Dedifferentiated amniotic fluid mesenchymal stem cell (primary cell): ENCODE measurements at regions not wholly inside any gene's neighbourhood (a gene's known extent, or its start where the extent isn't known, plus 50 kb on each side); places are given as distances from the start of the nearest gene placed in this dataset.
"Not testable (repeated sequence)": the region's sequence is repeated elsewhere in the genome, so short reads cannot be mapped to it uniquely, and the experiment has no call there.

Experiments used
- DNase-seq: peaks from one replicate; pipeline ENCODE4 v3.0.0-alpha.2; 2016; ENCODE audit errors: extremely low spot score

DNA sequence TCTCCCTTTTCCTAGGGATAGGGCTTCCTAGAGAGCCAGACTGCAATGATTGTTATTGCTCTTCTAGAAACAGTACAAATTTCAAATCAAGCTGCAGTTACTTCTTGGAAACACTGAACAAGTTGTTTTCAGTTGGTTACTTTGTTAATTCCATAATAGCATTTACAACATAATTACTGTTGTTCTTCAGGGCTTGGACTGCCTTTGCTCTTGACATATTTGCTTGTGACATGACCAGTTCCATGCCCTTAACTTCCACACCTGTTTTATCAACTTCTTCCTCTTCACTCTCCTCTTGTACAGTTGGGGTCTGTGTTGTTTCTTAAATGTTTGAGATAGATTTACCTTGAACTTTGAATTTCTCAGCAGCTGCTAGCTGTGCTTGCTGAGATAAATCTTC, 104.4 kb downstream of the SEC23IP start:
- DNase-seq, result no peak

DNA sequence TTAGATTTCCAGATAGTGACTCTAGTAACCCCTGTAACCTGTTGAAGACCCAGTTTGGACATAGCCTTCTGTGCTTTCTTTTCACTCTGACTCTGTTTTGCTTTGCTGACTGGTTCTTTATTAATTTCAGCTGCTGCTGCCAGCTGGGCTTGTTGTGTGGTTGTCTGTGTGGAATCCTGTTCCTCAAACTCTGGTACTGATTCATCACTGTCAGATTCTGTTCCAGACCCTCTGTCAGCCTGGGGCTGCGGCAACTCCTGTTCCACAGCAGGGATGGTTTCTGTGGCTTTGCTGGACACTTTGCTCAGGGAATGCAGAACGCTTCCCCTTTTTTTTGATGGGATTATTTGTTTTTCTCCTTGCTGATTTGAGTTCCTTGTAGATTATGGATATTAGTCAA, 104.9 kb downstream of the SEC23IP start:
- DNase-seq, result no peak

DNA sequence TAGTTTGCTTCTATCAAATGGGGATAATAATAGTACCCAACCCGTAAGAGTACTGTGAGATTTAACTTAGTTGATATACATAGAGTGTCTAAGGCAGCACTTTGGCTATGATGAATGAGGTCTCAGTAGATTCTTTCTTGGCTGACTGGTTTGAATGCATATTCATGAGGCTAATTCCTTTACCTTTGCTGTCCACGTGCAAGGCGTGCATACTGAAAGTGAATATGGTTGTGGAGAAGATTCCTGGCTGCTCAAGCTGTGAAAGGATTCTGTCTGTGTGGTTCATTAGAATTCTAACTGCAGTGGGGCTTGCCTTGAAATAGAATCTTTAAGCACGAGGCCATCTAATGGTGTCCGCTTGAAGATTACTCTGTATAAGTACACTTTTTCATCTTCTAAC, 110.3 kb downstream of the SEC23IP start:
- no peak for DNase-seq

DNA sequence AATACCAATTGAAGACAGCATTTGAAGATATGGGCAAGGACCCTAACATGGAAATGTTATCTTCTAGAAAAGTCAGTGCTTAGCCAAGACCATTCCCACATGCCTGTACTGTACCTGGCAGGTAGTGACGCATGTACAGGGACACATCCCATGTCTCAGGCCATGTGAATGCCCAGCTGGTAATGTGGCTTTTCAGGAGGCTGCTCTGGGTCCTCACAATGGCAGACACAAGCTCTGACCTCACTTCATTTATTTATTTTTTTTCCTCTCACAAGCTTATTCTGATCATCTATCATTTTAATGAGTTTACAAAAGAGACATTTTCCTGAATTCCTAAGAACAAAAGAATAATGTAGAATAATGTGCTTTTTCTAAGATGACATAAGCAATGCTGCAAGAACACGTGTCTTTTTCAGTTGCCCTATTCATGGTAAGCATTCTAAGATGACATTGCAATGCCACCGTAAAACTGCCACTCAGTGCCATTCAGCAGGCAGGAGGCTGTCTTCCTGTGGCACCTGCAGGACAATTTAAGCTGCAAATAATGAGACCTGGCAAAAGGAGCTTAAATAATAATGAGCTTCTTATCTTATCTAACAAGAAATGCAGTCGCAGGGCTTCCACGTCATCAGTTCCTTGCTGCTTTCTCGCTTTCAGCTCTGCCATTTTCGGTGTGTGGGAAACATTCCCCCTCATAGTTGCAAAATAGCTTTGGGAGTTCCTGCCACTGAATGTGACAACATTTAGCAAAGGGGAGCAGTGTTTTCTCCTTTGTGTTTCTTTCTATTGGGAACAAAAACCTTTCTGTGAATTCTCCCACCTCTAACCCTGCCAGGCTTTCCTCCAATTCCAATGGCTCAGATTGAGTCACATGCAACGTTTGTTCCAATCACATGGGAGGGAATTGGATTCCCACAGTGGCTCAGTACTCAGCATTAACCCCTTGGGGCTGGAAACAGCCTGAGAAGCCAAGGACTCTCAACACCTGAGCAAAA, 113.0 kb downstream of the SEC23IP start:
- no peak for DNase-seq

DNA sequence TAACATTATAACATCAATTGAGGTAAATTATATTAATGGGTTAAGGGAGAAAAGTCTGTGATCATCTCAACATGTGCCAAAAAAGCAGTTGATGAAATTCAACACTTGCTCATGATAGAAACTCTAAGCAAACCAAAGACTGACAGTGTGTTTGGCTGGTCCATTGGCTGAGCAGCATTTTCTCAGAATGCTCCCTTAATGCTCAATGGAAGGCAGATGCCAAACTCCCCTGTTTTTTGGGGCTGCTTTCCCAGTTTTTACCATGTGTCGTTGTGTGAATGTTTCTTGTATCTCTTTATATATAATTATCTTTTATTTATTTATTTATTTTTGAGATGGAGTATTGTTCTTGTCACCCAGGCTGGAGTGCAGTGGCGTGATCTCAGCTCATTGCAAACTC, 114.7 kb downstream of the SEC23IP start:
- no peak for DNase-seq

DNA sequence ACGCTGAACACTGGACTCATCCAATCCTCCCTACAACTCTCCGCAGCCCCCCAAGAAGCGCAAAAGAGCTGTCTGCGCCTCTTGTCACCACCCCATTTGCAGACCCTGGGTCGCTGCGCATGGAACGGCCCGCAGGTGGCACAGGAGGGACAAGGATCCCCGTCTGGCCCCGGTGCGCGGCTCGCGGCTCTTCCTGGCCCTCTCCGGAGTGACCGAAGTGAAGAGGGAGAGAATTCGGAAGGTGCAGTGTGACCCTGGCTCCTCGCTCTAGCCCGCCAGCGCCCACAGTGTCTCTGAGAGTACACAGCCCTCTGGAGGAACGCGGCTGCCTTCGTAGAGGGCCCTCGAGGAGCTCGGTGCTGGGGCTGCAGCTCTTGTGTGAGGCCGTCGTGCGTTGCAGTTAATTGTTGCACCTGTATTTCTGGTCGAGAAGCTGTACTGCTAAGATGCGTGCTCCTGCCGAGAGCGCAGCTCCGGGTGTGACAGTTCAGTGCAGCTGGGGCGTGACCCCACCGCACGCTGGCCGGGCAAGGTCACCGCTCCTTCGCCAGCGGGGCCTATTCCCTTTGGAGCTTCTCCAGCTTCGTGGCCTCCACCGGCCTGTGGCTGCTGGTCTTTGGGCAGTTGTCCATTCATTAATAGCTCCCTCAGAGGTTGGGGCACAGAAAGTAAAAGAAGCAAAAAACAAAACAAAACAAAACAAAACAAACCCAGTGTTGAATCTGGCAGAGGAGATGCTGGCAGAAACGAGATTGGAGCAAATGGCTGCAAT, 119.0 kb downstream of the SEC23IP start:
- DNase-seq, result no peak

DNA sequence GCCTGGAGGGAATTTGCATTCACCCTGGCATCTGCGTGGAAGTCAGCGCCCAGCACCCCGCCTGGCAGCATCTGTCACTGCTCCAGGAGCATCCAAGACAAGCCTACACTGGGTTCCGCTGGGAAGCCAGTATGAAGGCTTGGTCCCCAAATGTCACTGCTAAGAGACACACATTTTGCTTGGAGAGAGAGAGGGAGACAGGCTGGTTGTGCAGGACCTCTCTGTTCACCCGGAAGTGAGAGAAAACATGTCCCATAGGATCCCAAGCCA, 119.5 kb downstream of the SEC23IP start:
- DNase-seq, result no peak

DNA sequence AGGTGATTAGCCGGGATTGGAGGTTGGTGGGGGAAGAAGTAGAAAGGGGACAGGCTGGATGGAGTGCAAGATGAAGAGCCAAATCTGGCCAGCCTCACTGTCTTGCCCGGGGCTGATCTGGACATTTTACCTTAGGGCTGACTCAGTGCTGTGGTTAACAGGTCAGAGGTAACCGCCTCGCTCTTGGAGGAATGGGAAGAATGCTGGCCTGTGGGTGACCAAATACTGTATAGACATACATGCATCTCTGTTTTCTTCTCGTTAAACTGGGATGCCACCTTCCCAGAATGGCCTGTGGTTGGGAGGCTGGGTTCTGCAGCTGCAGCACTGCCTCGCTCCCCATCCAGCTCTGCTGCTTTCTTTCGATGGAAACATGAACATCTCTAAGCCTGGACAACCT, 120.0 kb downstream of the SEC23IP start:
- no peak for DNase-seq

DNA sequence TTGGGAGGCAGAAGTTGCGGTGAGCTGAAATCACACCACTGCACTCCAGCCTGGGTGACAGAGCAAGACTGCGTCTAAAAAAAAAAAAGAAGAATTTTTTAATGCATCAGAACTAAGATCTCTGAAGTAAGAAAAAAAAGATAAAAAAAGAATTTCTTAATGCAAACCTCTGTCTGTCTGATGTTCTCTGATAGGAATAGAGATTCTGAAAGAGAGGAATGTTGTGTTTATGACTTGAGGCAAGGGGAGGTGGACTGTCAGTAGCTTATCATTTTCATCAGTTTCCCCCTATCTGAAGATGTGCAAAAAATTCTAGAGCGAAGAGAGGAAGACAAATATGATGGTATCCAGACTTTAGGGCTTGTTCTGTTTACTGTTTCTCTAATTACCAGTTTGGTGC, 121.5 kb downstream of the SEC23IP start:
- DNase-seq, result no peak

DNA sequence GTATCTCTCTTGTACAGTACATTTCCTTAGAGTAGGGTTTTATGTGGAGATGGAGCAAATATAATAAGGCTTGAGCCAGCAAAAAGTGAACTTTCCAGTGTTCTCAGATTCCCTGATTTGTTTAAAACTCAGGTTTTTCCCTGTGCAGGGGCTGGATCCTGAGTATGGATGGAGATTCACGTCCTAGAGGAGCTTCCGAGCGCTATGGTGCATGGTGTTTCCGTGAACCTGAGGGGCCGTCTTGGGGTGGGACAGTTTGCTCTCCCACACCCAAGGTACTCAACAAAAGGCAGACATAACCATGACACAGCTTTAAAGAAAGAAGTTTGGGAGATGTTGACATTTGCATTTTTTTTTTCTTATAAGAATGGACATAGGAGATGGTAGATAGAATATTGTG, 122.5 kb downstream of the SEC23IP start:
- DNase-seq, result no peak

DNA sequence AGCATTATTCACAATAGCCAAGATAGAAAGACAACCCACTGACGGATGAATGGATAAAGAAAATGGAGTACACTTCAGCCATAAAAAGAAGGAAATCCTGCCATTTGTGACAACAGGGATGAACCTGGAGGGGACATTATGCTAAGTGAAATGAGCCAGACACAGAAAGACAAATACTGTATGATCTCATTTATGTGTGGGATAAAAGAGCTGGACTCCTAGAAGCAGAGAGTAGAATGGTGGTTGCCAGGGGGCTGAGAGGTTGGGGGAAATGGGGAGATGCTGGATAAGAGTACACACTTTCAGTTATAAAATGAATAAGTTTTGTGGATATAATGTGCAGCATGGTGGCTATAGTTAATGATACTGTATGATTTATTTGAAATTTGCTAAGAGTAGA, 124.4 kb downstream of the SEC23IP start:
- DNase-seq, result no peak

DNA sequence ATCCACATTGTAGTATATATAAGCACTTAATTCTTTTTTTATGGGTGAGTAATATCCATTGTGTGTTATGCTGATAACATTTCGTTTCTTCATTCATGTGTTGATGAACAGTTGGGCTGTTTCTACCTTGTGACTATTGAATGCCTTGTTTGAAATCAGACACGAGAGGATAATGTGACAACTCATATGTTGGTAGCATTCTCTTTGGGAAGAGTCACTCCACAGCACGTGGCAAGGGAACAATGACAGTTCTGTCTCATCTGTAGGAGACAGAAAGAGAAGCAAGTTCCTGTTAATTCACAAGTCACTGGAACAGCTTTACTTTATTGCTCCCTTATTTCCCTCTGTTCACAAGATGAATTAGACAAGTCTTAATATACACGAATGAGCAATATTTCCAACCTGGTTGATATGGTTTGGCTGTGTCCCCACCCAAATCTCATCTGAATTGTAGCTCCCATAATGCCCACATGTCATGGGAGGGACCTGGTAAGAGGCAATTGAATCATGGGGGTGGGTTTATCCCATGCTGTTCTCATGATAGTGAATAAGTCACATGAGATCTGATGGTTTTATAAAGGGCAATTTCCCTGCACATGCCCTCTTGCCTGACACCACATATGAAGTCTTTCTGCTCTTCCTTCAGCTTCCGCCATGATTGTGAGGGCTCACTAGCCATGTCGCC, 125.3 kb downstream of the SEC23IP start:
- DNase-seq, result no peak

DNA sequence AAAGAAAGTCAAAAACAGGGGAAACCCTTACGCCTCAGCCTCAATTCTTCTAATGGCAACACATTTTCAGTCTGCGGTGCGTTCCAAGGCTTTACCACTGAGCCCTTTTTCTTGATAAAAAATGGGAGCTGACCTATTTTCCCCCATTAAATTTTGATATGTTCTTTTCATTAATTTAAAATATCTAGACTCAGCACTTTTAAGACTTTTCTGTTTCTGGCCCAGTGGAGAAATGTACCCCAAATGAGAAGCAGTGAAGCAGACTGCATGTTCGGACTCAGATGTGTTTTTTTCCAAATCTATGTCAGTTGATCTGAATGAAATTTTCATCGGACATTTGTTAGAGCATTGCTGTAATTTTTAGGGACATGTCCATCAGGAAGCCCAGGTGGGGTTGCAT, 126.2 kb downstream of the SEC23IP start:
- no peak for DNase-seq

DNA sequence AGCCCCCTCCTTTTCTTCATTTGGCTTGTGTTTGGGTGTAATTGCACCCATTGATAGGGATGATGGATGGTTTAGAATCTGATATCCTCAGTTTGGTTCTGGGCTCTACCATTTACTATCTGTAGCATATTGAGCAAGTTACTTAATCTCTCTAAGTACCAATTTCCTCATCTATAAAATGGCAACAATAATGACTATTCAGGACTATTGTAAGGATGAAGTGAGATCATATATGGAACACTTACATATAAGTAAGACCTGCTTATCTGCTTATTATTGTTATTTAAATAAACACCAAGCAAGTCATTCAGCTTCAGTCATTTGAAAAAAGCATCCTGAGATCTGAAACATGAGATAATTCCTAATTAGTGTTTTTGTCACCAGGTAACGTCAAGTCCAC, 127.0 kb downstream of the SEC23IP start:
- no peak for DNase-seq

DNA sequence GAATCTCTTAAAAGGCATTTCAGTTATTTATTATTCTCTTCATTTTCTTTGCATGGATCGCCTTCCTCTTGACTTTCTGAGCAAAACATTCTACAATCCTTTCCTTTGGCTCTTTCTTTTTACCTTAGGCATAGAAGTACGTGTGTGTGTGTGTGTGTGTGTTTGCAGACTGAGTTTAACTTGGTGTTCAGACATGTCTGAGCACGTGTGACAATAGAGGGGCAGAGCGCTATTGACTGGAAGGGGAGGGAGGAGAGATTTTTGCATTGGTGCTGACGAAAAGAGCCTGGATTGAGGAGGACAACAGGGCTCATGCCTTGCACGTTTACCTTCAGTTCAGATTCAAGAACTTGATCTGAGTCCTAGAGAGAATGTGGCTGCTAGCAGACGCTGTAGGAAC, 129.8 kb downstream of the SEC23IP start:
- DNase-seq, result no peak

DNA sequence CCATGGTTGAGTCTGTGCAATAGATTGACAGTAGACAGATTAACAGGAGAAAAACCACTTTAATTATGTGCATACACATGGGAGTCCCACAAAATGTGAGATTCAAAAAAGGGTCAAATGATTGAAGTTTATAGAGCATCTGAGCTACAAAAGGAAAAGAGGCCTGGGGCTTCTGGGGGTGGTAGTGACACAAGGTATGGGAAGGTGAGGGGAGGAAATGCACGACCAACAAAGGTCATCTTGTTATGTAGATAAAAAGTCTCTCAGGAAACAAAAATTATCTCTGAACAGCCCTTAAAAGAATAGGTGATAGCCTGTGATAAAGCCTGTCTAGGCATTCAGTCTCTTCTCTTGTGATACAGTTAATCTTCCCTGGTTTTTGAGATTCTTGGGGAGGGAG, 141.7 kb downstream of the SEC23IP start:
- DNase-seq, result no peak

DNA sequence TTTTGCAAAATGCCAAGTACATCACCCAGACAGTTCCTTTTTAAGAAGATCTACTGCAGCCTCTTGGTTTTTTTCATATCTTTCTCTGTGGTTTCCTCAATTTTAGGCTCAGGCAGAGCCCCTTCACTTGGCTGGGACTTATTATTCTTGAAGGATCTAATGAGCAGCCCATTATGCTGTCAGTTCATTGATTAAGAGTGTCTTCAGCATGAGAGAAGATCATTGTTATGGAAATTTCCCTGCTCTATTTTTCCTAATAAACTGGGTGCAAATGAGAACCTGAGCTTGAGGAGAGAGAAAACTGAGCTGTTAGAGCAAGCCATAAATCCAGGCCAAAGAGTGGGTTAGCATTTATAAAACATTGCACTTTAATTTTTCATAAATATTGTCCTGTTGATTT, 146.5 kb downstream of the SEC23IP start:
- no peak for DNase-seq

DNA sequence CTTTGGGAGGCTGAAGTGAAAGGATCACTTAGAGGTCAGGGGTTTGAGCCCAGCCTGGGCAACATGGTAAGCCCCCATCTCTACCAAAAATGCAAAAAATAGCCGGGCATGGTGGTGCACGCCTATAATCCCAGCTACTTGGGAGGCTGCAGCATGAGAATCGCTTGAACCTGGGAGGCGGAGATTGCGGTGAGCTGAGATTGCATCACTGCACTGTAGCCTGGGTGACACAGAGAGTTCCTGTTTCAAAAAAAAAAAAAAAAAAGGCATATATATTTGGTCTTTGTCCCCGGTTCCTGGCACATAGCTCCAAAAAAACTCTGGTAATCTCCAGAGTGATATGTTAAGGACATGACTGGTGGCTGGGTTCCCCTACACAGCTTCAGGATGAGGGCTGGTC, 147.3 kb downstream of the SEC23IP start:
- DNase-seq, result no peak

DNA sequence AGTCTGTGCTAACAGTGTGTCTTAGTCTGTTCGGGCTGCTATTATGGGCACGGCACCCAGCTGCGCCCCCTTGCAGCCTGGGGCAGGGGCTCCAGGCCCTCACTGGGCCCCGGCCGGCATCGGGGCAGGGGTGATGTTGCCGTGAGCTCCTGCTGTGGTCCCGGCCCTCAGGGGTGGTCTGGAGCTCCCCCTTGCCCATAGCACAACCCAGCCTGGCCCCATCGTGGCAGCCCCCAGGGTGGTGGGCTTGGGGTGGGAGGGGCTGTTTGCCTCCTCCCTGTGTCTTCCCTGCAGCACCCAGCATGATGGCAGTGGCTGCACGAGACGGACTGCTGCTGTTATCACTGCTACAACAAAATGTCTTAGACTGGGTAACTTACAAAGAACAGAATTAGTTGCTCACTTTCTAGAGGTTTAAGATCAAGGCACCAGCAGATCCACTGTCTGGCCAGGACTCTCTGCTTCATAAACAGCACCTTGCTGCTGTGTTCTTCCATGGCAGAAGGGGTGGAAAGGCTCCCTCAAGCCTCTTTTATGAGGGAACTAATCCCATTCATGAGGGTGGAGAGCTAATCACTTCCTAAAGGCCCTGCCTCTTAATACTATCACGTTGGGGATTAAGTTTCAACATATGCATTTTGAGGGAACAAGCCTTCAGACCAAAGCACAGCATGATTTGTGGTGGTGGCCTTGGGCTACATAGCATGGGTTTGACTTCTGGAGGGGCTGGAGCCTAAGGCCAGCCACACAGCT, 149.5 kb downstream of the SEC23IP start:
- no peak for DNase-seq

DNA sequence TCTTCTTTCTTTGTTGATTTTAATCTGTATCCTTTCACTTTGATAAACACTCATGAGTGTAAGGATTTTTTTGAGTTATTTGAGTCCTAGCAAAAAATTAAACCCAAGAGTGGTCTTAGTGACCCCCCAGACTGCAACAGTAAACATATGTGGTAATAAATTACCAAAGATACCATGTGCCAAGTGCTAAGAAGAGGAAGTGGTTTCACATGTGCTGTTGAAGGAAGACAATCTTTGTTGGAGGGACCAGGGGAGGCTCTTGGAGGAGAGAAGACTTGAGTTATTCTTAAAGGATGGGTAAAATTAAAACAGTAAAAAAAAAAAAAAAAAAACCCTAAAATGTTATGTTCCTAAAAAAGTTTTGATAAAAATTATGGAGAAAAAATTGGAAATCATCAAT, 150.2 kb downstream of the SEC23IP start:
- no peak for DNase-seq

DNA sequence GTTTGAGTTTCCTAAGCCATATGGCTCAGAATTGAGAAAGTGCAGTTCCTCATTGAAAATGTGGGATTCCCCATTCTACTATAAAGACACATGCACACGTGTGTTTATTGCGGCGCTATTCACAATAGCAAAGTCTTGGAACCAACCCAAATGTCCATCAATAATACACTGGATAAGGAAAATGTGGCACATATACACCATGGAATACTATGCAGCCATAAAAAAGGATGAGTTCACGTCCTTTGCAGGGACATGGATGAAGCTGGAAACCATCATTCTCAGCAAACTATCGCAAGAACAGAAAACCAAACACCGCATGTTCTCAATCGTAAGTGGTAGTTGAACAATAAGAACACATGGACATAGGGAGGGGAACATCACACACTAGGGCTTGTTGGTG, 154.8 kb downstream of the SEC23IP start:
- DNase-seq, result not testable (repeated sequence)

DNA sequence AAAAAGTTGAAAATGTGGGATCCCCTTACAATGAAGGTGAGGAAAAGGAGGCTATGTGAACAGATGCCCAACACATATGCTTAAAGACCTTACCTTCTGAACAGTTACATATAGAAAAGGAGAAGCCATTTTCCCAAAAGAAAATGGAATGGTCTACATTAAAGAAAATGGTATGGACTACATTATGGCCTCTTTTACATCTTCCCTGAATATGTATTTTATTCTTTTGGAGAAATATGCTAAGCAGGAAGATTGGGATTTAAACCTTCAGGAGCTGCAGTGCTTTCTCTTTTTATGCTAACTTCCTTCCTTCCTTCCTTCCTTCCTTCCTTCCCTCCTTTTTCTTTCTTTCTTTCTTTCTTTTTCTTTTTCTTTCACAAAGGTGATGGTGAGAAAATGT, 155.4 kb downstream of the SEC23IP start:
- DNase-seq, result no peak
